ENCODE measurements at regions not wholly inside any gene's neighbourhood (a gene's known extent, or its start where the extent isn't known, plus 50 kb on each side); places are given as distances from the start of the nearest gene placed in this dataset.

DNA sequence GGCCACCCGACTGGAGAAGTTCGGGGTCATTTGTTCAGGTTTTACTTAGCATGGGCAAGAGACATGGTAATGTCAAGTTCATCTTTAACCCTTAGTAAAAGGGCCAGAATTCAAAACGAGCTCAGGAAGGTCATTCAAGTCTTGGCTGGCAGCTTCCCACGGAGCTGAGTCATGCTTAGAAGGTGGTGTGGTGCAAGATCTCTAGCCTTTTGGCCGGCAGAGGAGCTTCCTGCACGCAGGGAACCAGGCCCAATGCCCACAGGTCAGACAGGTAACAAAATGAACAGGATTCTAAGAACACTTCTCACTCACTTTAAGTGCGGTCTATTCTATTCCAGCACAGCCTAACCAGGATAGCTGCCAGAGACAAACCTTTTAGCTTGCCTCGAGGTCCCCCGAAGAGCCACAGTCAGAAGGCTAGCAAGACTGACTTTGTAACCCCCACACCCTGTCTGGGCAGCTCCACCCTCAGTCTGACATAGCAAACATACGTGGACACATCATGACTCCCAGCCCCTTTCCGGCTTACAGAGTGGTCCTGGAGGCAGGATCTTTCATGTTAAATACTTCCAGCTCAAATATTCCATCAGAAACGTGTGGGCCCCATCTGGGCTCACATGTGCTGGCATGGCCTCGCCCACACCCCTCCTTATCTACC, 292.7 kb downstream of the BCL11A start:
- H3K4me3 ChIP-seq: no peak overlapping the region
- BruUV-seq (replicated peaks): no TSS peak
- DNase-seq: peak in 1 of 2 experiments; percentile 21
- intact Hi-C loops (cut with micrococcal nuclease; ENCODE audit: unreplicated experiment): no loop called here
- TF ChIP-seq EZH2 (IDR thresholded peaks at IDR 0.05; ENCODE audit: low read depth): no peak
- TF ChIP-seq, protein P1, sequence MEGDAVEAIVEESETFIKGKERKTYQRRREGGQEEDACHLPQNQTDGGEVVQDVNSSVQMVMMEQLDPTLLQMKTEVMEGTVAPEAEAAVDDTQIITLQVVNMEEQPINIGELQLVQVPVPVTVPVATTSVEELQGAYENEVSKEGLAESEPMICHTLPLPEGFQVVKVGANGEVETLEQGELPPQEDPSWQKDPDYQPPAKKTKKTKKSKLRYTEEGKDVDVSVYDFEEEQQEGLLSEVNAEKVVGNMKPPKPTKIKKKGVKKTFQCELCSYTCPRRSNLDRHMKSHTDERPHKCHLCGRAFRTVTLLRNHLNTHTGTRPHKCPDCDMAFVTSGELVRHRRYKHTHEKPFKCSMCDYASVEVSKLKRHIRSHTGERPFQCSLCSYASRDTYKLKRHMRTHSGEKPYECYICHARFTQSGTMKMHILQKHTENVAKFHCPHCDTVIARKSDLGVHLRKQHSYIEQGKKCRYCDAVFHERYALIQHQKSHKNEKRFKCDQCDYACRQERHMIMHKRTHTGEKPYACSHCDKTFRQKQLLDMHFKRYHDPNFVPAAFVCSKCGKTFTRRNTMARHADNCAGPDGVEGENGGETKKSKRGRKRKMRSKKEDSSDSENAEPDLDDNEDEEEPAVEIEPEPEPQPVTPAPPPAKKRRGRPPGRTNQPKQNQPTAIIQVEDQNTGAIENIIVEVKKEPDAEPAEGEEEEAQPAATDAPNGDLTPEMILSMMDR (conservative IDR thresholded peaks at IDR 0.05): no peak
- no peak overlapping the region for H3K4me2 ChIP-seq
- H2AFZ ChIP-seq: no peak overlapping the region
- CTCF ChIA-PET: no interaction called here
- no peaks in the 10 kb centered on the region for H4K20me1 ChIP-seq (ENCODE audit: insufficient read depth)
- H3K27me3 ChIP-seq (ENCODE audit: insufficient read depth, low read depth): 0 out of 2 replicates have a peak, but pooled peaks cover 3% of the 10 kb centered on the region
- no peaks in the 10 kb centered on the region for H3K9me3 ChIP-seq (ENCODE audit: insufficient read depth, low read depth)
- H3K4me1 ChIP-seq (replicated peaks; ENCODE audit: insufficient read depth): no peaks in the 10 kb centered on the region
- no peaks in the 10 kb centered on the region for H3K9me2 ChIP-seq (ENCODE audit: insufficient read depth)
- no peak overlapping the region for H3K27ac ChIP-seq
- no peaks in the 10 kb centered on the region for H3K79me2 ChIP-seq (ENCODE audit: low read depth)
- H3K36me3 ChIP-seq (ENCODE audit: low read depth): no peaks in the 10 kb centered on the region
- POLR2A ChIA-PET (ENCODE audit: unreplicated experiment): no interaction called here
- no peaks in the 10 kb centered on the region for H3F3A ChIP-seq (ENCODE audit: insufficient read depth, low read depth)

- Histone ChIP-seq H3K9me3 (ENCODE audit: insufficient read depth, low read depth) (no peaks in the 10 kb centered on the region; the same call in 1 of the 2 replicates), H3F3A (ENCODE audit: insufficient read depth, low read depth) (no peaks in the 10 kb centered on the region), H3K9me2 (ENCODE audit: insufficient read depth) (no peaks in the 10 kb centered on the region), H3K36me3 (ENCODE audit: low read depth) (no peaks in the 10 kb centered on the region), H4K20me1 (ENCODE audit: insufficient read depth) (no peaks in the 10 kb centered on the region), H3K79me2 (ENCODE audit: low read depth) (no peaks in the 10 kb centered on the region), H3K4me2 (no peak overlapping the region), H3K27ac (no peak overlapping the region), H3K4me3 (no peak overlapping the region), H3K27me3 (ENCODE audit: insufficient read depth, low read depth) (no peaks in the 10 kb centered on the region), H2AFZ (no peak overlapping the region), H3K4me1 (replicated peaks; ENCODE audit: insufficient read depth) (no peaks in the 10 kb centered on the region)
- POLR2A ChIA-PET (ENCODE audit: unreplicated experiment): no interaction called here
- intact Hi-C loops (cut with micrococcal nuclease; ENCODE audit: unreplicated experiment): no loop called here
- TF ChIP-seq, protein P1 (conservative IDR thresholded peaks at IDR 0.05): no peak
- TF ChIP-seq EZH2 (IDR thresholded peaks at IDR 0.05; ENCODE audit: low read depth): no peak
- BruUV-seq (replicated peaks): no TSS peak
- no peak for DNase-seq
- CTCF ChIA-PET: no interaction called here
These were observed 293.7 kb downstream of the BCL11A start for GRCh38 chr2:60259781-60260180.

DNA sequence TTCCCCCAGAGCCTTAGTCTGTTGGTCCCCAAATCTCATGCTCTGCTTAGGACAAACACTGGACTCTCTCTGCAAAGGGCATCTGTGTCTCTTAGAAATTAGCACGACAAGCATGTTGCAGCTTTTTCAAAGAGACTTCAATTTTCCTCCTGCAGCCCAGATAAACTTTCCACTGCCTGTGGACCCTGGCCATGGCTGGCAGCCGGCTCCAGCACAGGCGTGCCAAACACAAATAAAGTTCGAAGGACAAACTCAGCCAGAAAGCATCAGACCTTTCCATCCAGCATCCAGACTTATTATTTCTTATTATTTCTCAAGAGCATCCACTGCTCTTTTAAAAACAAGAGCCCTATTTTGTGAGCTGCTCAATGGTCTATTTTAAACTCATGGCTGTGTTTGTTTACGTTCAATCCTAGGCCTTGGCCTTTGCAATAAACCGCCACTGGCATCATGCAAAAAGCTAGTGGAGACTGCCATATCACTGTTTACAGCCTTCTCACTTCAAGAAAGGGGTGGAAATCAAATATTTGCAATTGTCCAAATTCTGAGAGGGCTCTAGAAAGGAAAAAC, 300.8 kb downstream of the BCL11A start:
- H3K4me3 ChIP-seq: no peak overlapping the region

More for the DNA sequence above, 300.8 kb downstream of the BCL11A start:
- DNase-seq: no peak
- Histone ChIP-seq H3F3A (ENCODE audit: insufficient read depth, low read depth) (no peaks in the 10 kb centered on the region), H3K79me2 (ENCODE audit: low read depth) (no peaks in the 10 kb centered on the region), H2AFZ (no peak overlapping the region), H3K9me3 (ENCODE audit: insufficient read depth, low read depth) (no peaks in the 10 kb centered on the region; the same call in 1 of the 2 replicates), H3K36me3 (ENCODE audit: low read depth) (no peaks in the 10 kb centered on the region), H4K20me1 (ENCODE audit: insufficient read depth) (no peaks in the 10 kb centered on the region), H3K9me2 (ENCODE audit: insufficient read depth) (no peaks in the 10 kb centered on the region), H3K4me2 (no peak overlapping the region), H3K27ac (no peak overlapping the region), H3K27me3 (ENCODE audit: insufficient read depth, low read depth) (0 out of 2 replicates have a peak, but pooled peaks cover 3% of the 10 kb centered on the region), H3K4me1 (replicated peaks; ENCODE audit: insufficient read depth) (no peaks in the 10 kb centered on the region)
- TF ChIP-seq, protein P1 (conservative IDR thresholded peaks at IDR 0.05): no peak
- no peak for TF ChIP-seq EZH2 (IDR thresholded peaks at IDR 0.05; ENCODE audit: low read depth)
- intact Hi-C loops (cut with micrococcal nuclease; ENCODE audit: unreplicated experiment): no loop called here
- BruUV-seq (replicated peaks): no TSS peak
- CTCF ChIA-PET: no interaction called here
- POLR2A ChIA-PET (ENCODE audit: unreplicated experiment): no interaction called here

All from PC-9 (cell line).